ENCODE measurements at regions not wholly inside any gene's neighbourhood (a gene's known extent, or its start where the extent isn't known, plus 50 kb on each side); places are given as distances from the start of the nearest gene placed in this dataset.

- FAIRE-seq (no peak), ATAC-seq (no peak), DNase-seq (ENCODE audit: low spot score) (no peak)
- Histone ChIP-seq H3K9me3 (ENCODE audit: low read length) (no peaks in the 10 kb centered on the region), H2AFZ (ENCODE audit: low read length) (no peak overlapping the region), H3K79me2 (ENCODE audit: insufficient read depth, low read length) (no peaks in the 10 kb centered on the region), H4K20me1 (ENCODE audit: insufficient read depth, low read length) (no peaks in the 10 kb centered on the region), H3K4me2 (ENCODE audit: low read depth, low read length) (no peak overlapping the region), H3K4me1 (ENCODE audit: insufficient read depth, low read length) (no peaks in the 10 kb centered on the region), H3K4me3 (replicated peaks in 1 of 3; ENCODE audit: insufficient read depth in 1 of 3, low read depth in 2 of 3, low read length in 3 of 3) (no peak overlapping the region), H3K27me3 (ENCODE audit: control insufficient read depth in 1 of 2, insufficient read depth in 2 of 2, low read length in 2 of 2) (no peaks in the 10 kb centered on the region), H3K36me3 (replicated peaks in 1 of 2; ENCODE audit: control insufficient read depth in 1 of 2, insufficient read depth in 2 of 2, low read length in 2 of 2) (no peaks in the 10 kb centered on the region), H3K27ac (ENCODE audit: extremely low read length, insufficient read depth, low read length) (no peak overlapping the region), H3K9ac (ENCODE audit: insufficient read depth, low read depth, low read length) (no peak overlapping the region)
- in situ Hi-C loops (cut with HindIII; ENCODE audit: extremely low pct_ligation_motif_present, low pct_unique_long_range_greater_than_20kb) = no loop called here
- intact Hi-C loops (cut with micrococcal nuclease; ENCODE audit: unreplicated experiment) = no loop called here
- 0% methylated on average over 6 of the region's 6 CpGs for WGBS (ENCODE audit: low lambda C conversion rate)
- POLR2A ChIA-PET = no interaction called here
- CTCF ChIA-PET (ENCODE audit: low intra/inter-chr PET ratio, low total read pairs) = no interaction called here
- no TSS peak for BruUV-seq (replicated peaks)
- TF ChIP-seq MZF1 (CRISPR knock-in tag; IDR thresholded peaks at IDR 0.05; ENCODE audit: borderline replicate concordance) (no peak), IRF9 (CRISPR knock-in tag; IDR thresholded peaks at IDR 0.05; ENCODE audit: borderline replicate concordance) (no peak), ZFP82 (CRISPR knock-in tag; IDR thresholded peaks at IDR 0.05; ENCODE audit: borderline replicate concordance) (no peak), SUZ12 (IDR thresholded peaks at IDR 0.05; ENCODE audit: low read depth, low read length) (no peak), ZNF580 (CRISPR knock-in tag; IDR thresholded peaks at IDR 0.05; ENCODE audit: borderline replicate concordance, low read depth) (no peak), ZNF598 (CRISPR knock-in tag; IDR thresholded peaks at IDR 0.05; ENCODE audit: borderline replicate concordance) (no peak), TCF7 (IDR thresholded peaks at IDR 0.05; ENCODE audit: low read depth) (no peak), ZNF713 (CRISPR knock-in tag; IDR thresholded peaks at IDR 0.05) (no peak), HHEX (CRISPR knock-in tag; IDR thresholded peaks at IDR 0.05) (no peak), ZNF83 (CRISPR knock-in tag; IDR thresholded peaks at IDR 0.05; ENCODE audit: borderline replicate concordance) (no peak), TFAP4 (IDR thresholded peaks at IDR 0.05; ENCODE audit: borderline replicate concordance, low read depth) (no peak), ZNF256 (CRISPR knock-in tag; conservative IDR thresholded peaks at IDR 0.05) (no peak), PCBP1 (IDR thresholded peaks at IDR 0.05; ENCODE audit: borderline replicate concordance, low read depth, low read length) (no peak)
- TF ChIP-seq, protein P1, sequence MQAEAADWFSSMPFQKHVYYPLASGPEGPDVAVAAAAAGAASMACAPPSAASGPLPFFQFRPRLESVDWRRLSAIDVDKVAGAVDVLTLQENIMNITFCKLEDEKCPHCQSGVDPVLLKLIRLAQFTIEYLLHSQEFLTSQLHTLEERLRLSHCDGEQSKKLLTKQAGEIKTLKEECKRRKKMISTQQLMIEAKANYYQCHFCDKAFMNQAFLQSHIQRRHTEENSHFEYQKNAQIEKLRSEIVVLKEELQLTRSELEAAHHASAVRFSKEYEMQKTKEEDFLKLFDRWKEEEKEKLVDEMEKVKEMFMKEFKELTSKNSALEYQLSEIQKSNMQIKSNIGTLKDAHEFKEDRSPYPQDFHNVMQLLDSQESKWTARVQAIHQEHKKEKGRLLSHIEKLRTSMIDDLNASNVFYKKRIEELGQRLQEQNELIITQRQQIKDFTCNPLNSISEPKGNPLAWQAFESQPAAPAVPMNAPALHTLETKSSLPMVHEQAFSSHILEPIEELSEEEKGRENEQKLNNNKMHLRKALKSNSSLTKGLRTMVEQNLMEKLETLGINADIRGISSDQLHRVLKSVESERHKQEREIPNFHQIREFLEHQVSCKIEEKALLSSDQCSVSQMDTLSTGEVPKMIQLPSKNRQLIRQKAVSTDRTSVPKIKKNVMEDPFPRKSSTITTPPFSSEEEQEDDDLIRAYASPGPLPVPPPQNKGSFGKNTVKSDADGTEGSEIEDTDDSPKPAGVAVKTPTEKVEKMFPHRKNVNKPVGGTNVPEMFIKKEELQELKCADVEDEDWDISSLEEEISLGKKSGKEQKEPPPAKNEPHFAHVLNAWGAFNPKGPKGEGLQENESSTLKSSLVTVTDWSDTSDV (CRISPR knock-in tag; IDR thresholded peaks at IDR 0.05) = no peak
These were observed 110.0 kb upstream of the MTAP start for GRCh38 chr9:21692390-21692789.

All from HepG2 (cell line).